CD4-positive, alpha-beta T cell (primary cell): ENCODE measurements at regions not wholly inside any gene's neighbourhood (a gene's known extent, or its start where the extent isn't known, plus 50 kb on each side); places are given as distances from the start of the nearest gene placed in this dataset.

ENCODE experiments used
- ATAC-seq: fragments of 200-7000 bp; cut with Tn5 transposase; one replicate; pipeline ENCODE4 v1.10.0; 2022; ENCODE audit warnings: mild to moderate bottlenecking; ENCODE audit not compliant: poor library complexity
- CTCF ChIA-PET: fragments of 350-600 bp; sonication (Branson Sonifier 250); formaldehyde crosslinking; loops from one replicate; lab custom pipeline; 2021; ENCODE audit warnings: antibody characterized with exemption, inconsistent platforms; lab: Charles Lee
- POLR2A ChIA-PET: fragments of 350-600 bp; sonication (Branson Sonifier 250); formaldehyde crosslinking; loops from one replicate; lab custom pipeline; 2021; ENCODE audit warnings: antibody characterized with exemption, inconsistent platforms; lab: Charles Lee
- DNase-seq, 14 experiments: peaks; one replicate each; pipeline ENCODE4 v3.0.0-alpha.2; 2013 to 2020; ENCODE audit warnings: mixed read lengths in 2 of 14
- H3K27ac ChIP-seq, 2 donors: one replicate each; pipeline versions ENCODE4 v1.5.1 to v1.7.0; 2013; ENCODE audit warnings: low read length in 2 of 2, low read depth in 1 of 2, mild to moderate bottlenecking in 1 of 2
- H3K27me3 ChIP-seq, 2 experiments: 1 replicate in 1 of 2; 2 replicates in 1 of 2; pipeline versions ENCODE4 v1.6.1 to v1.7.0; 2013; ENCODE audit warnings: low read length in 2 of 2, control low read depth in 1 of 2, mild to moderate bottlenecking in 1 of 2, moderate library complexity in 1 of 2; ENCODE audit not compliant: insufficient read depth in 2 of 2, control insufficient read depth in 1 of 2
- H3K36me3 ChIP-seq: one replicate; pipeline ENCODE4 v1.6.1; 2013; ENCODE audit warnings: low read length, control low read depth; ENCODE audit not compliant: insufficient read depth
- H3K4me1 ChIP-seq: one replicate; pipeline ENCODE4 v1.6.1; 2013; ENCODE audit warnings: low read length, control low read depth; ENCODE audit not compliant: insufficient read depth
- H3K4me3 ChIP-seq: one replicate; pipeline ENCODE4 v1.5.1; 2013; ENCODE audit warnings: mild to moderate bottlenecking, low read length, moderate library complexity
- H3K9me3 ChIP-seq, 2 experiments: 1 replicate in 1 of 2; 2 replicates in 1 of 2; pipeline versions ENCODE4 v1.6.1 to v1.7.0; 2013; ENCODE audit warnings: low read length in 2 of 2, mild to moderate bottlenecking in 2 of 2, control low read depth in 1 of 2, moderate library complexity in 1 of 2; ENCODE audit not compliant: control insufficient read depth in 1 of 2, insufficient read depth in 1 of 2
- H3K27ac Mint-ChIP-seq: one replicate; pipeline ENCODE4 v1.8.0; 2020; ENCODE audit warnings: mixed read lengths
- H3K27me3 Mint-ChIP-seq: one replicate; pipeline ENCODE4 v1.8.0; 2021; ENCODE audit warnings: mixed read lengths
- H3K36me3 Mint-ChIP-seq: one replicate; pipeline ENCODE4 v1.8.0; 2021; ENCODE audit warnings: low read depth, mixed read lengths
- H3K4me1 Mint-ChIP-seq: one replicate; pipeline ENCODE4 v1.8.0; 2021; ENCODE audit warnings: low read depth, mixed read lengths
- H3K4me3 Mint-ChIP-seq: one replicate; pipeline ENCODE4 v1.8.0; 2020; ENCODE audit warnings: mild to moderate bottlenecking, mixed read lengths
- H3K9me3 Mint-ChIP-seq: one replicate; pipeline ENCODE4 v1.8.0; 2020; ENCODE audit warnings: mixed read lengths
- intact Hi-C, 2 experiments: fragments of 100-400 bp; cut with DNase I in 1 of 2; cut with micrococcal nuclease in 1 of 2; formaldehyde crosslinking; loops; one replicate each; pipeline versions ENCODE4 v1.15.1 to v1.9.0; 2023 to 2025; cut with DNase I, micrococcal nuclease
- TF ChIP-seq, protein P1 (sequence below): fragments of 200-600 bp; IDR thresholded peaks from one replicate; pipeline ENCODE4 v1.8.0; 2022; ENCODE audit warnings: antibody characterized with exemption, mild to moderate bottlenecking

DNA sequence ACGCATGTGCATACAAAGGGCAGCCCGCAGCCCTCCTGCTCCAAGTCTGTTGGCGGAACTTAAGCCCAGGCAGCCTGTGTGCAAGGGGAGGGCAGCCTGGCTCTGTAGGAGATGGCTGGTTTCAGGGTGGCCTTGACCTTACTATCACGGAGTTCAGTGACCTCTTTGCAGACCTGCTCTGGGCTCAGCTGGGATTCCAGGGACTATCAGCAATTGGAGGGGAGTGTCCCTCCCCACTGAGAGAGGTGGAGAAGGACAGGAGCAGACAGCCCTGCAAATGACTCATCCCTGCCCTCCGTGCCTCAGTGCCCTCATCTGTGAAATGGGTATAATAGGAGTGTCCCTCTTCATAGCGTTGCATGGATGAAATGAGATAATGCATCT lies 66.2 kb upstream of the DLK1 start:
- H3K27me3 ChIP-seq: peaks cover 8 to 9% of the 10 kb centered on the region in 2 experiments
- Mint-ChIP-seq H3K27ac (no peak overlapping the region), H3K4me3 (no peak overlapping the region), H3K27me3 (peaks cover 16% of the 10 kb centered on the region), H3K4me1 (no peaks in the 10 kb centered on the region), H3K36me3 (no peaks in the 10 kb centered on the region), H3K9me3 (no peaks in the 10 kb centered on the region)
- no peak for DNase-seq
- ATAC-seq: no peak
- TF ChIP-seq, protein P1, sequence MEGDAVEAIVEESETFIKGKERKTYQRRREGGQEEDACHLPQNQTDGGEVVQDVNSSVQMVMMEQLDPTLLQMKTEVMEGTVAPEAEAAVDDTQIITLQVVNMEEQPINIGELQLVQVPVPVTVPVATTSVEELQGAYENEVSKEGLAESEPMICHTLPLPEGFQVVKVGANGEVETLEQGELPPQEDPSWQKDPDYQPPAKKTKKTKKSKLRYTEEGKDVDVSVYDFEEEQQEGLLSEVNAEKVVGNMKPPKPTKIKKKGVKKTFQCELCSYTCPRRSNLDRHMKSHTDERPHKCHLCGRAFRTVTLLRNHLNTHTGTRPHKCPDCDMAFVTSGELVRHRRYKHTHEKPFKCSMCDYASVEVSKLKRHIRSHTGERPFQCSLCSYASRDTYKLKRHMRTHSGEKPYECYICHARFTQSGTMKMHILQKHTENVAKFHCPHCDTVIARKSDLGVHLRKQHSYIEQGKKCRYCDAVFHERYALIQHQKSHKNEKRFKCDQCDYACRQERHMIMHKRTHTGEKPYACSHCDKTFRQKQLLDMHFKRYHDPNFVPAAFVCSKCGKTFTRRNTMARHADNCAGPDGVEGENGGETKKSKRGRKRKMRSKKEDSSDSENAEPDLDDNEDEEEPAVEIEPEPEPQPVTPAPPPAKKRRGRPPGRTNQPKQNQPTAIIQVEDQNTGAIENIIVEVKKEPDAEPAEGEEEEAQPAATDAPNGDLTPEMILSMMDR: no peak
- CTCF ChIA-PET: no interaction called here
- POLR2A ChIA-PET: no interaction called here
- H3K4me3 ChIP-seq: no peak overlapping the region
- peaks cover 0 to 7% of the 10 kb centered on the region in 2 experiments for H3K9me3 ChIP-seq
- no peak overlapping the region for H3K27ac ChIP-seq
- no peaks in the 10 kb centered on the region for H3K36me3 ChIP-seq
- peaks cover 10% of the 10 kb centered on the region for H3K4me1 ChIP-seq
- intact Hi-C loops: loop anchor here in 1 of 2 experiments (5.0 kb wide), 1 partner anchor 967 kb away; no protein-coding TSS in a partner anchor

DNA sequence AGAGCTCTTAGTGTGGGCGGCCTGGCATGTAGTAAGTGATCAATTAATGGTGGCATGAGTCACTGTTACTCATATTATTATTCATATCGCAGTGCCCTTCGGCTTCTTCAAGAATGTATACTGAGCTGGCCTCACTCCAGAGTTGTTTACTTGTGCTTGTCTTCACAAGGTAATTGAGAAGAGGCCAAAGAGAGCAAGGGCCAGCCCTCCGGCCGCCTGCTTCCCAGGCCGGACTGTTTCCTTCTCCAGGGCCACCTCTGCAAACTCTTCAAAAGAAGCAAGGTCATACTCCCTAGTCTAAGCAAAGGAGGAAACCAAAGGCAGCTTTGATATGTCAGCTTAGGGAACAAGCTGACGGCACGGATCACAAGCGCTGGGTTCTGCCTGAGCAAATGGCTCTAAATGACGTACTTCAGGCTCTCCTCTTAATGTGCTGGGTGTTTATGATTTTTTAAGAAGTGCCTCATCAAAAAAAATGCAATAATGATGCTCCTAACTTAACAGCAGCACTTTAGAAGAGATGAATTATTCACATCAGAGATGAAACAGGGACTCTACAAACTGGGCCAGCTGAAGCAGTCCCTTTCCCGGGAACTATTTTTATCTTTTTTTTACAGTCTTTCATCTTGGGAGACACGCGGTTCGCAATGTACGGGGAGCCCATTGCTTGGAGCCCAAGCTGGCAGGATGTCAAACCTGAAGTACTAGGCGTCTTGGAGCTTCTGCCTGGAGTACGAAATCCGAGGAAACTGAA lies 65.6 kb upstream of the DLK1 start:
- H3K27ac ChIP-seq: no peak overlapping the region
- H3K9me3 Mint-ChIP-seq: no peaks in the 10 kb centered on the region
- ATAC-seq: no peak
- H3K4me1 ChIP-seq: peaks cover 10% of the 10 kb centered on the region
- H3K9me3 ChIP-seq: peaks cover 0 to 7% of the 10 kb centered on the region in 2 experiments
- H3K4me1 Mint-ChIP-seq: no peaks in the 10 kb centered on the region
- H3K27ac Mint-ChIP-seq: no peak overlapping the region
- TF ChIP-seq, protein P1: no peak
- H3K4me3 ChIP-seq: no peak overlapping the region
- ChIA-PET POLR2A (no interaction called here), CTCF (no interaction called here)
- H3K36me3 ChIP-seq: no peaks in the 10 kb centered on the region
- no peak overlapping the region for H3K4me3 Mint-ChIP-seq
- intact Hi-C loops: loop anchor here in 1 of 2 experiments (5.0 kb wide), 1 partner anchor 966 kb away; no protein-coding TSS in a partner anchor
- H3K36me3 Mint-ChIP-seq: no peaks in the 10 kb centered on the region
- peaks cover 2 to 3% of the 10 kb centered on the region in 2 experiments for H3K27me3 ChIP-seq
- no peak for DNase-seq
- peaks cover 11% of the 10 kb centered on the region for H3K27me3 Mint-ChIP-seq

DNA sequence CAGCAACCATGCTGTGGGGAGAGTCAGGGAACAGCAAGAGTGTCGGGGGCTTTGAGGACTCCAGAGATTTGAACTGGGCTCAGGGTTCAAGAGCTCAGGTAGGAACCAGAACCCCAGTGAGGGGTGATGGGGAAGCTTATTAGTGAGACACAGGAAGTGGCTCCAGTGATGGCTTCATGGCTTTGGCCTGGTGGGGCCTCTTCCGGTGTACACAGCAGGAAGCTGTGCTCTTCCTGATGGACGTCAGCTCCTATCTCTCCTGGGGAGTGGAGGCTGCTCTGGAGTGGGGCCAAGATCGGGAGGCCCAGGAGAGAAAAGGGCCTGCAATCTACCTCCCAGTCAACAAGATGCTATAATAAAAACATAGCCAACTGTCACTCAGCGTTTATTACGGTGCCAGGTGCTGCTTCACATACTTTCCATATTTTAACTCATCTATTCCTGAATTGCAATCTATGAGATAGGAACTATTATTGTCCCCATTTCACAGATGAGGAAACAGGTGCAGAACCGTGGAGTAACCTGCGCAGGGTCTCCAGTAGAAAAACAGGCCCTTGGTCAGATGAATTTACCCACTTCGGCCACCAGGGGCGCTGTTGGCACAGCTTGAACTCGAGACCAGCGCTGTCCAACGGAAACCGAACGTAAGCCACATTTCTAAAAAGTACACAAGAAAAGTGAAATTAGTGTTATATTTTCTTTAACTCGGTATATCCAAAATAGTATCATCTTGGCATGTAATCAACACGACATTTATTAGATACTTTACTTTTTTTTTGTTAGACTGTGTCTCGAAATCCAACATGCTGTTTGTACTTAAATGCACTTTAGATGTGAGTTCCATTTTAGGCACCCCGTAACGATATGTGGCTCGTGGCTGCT lies 63.6 kb upstream of the DLK1 start:
- H3K27ac ChIP-seq: no peak overlapping the region
- Mint-ChIP-seq H3K4me3 (no peak overlapping the region), H3K9me3 (no peaks in the 10 kb centered on the region), H3K36me3 (no peaks in the 10 kb centered on the region), H3K27me3 (peaks cover 11% of the 10 kb centered on the region), H3K27ac (no peak overlapping the region), H3K4me1 (no peaks in the 10 kb centered on the region)
- intact Hi-C loops: loop anchor here in 1 of 2 experiments (5.0 kb wide), 1 partner anchor 964 kb away; no protein-coding TSS in a partner anchor
- no peaks in the 10 kb centered on the region for H3K36me3 ChIP-seq
- peak; percentile 31 to 80 (median 45) for DNase-seq
- no peak for ATAC-seq
- TF ChIP-seq, protein P1: peak; percentile 93
- no peak overlapping the region for H3K4me3 ChIP-seq
- peaks cover 10% of the 10 kb centered on the region for H3K4me1 ChIP-seq
- ChIA-PET POLR2A (no interaction called here), CTCF (interaction anchor here (0.7 to 1.6 kb wide), 6 partner anchors 9 to 223 kb away, joined by 3 to 5 read pairs (median 3); no protein-coding TSS in a partner anchor)
- peaks cover 0 to 2% of the 10 kb centered on the region in 2 experiments for H3K27me3 ChIP-seq
- H3K9me3 ChIP-seq: peaks cover 0 to 11% of the 10 kb centered on the region in 2 experiments
